Muscle layer of colon (tissue), 2 donors: ENCODE measurements at regions not wholly inside any gene's neighbourhood (a gene's known extent, or its start where the extent isn't known, plus 50 kb on each side); places are given as distances from the start of the nearest gene placed in this dataset.

ENCODE experiments used
- H3K27ac ChIP-seq: one replicate; pipeline ENCODE4 v1.7.0; 2013; ENCODE audit warnings: low read depth, mild to moderate bottlenecking, low read length, moderate library complexity
- H3K27me3 ChIP-seq, 2 donors: one replicate each; pipeline ENCODE4 v1.7.0; 2013; ENCODE audit warnings: low read length in 2 of 2, mild to moderate bottlenecking in 2 of 2; ENCODE audit not compliant: insufficient read depth in 2 of 2, control insufficient read depth in 1 of 2
- H3K36me3 ChIP-seq: one replicate; pipeline ENCODE4 v1.7.0; 2013; ENCODE audit warnings: mild to moderate bottlenecking, low read length; ENCODE audit not compliant: insufficient read depth
- H3K4me1 ChIP-seq: one replicate; pipeline ENCODE4 v1.7.0; 2013; ENCODE audit warnings: mild to moderate bottlenecking, low read length; ENCODE audit not compliant: insufficient read depth
- H3K4me3 ChIP-seq, 2 donors: one replicate each; pipeline ENCODE4 v1.7.0; 2013; ENCODE audit warnings: low read length in 2 of 2, low read depth in 1 of 2, mild to moderate bottlenecking in 1 of 2, moderate library complexity in 1 of 2
- H3K9ac ChIP-seq: one replicate; pipeline ENCODE4 v1.7.0; 2013; ENCODE audit warnings: low read length
- H3K9me3 ChIP-seq: one replicate; pipeline ENCODE4 v1.7.0; 2013; ENCODE audit warnings: mild to moderate bottlenecking, low read length
- donor health status: abdominal sarcoma.
- donor health status: Adenocarcinoma of cecum.

DNA sequence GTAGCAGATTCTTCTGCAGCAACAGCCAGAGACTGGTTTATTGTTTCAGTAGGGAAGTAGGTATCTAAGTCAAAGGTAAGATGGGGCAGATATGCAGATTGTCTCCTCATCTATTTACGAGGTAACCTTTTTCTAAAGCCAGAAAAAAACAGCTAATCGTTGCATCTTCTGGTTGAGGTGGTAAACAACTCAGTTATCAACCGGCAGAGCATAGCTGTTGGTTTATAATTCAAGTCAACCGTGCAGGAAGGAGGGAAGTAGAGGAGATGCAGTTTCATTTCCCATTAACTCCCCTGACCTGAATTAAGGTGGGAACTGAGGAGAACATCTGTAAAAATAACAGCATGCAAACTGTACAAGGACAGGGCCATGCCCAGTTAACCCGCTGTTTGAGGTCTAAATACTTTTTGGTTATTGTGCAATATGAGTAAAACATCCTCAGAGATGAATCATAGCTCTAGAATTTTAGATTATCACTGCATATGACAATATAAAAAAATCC is 156.5 kb upstream of the ITGB1 start:
- Histone ChIP-seq H3K27ac (no peak overlapping the region), H3K4me1 (no peaks in the 10 kb centered on the region), H3K36me3 (no peaks in the 10 kb centered on the region), H3K27me3 (no peaks in the 10 kb centered on the region), H3K4me3 (no peak overlapping the region), H3K9ac (no peak overlapping the region), H3K9me3 (no peaks in the 10 kb centered on the region)

DNA sequence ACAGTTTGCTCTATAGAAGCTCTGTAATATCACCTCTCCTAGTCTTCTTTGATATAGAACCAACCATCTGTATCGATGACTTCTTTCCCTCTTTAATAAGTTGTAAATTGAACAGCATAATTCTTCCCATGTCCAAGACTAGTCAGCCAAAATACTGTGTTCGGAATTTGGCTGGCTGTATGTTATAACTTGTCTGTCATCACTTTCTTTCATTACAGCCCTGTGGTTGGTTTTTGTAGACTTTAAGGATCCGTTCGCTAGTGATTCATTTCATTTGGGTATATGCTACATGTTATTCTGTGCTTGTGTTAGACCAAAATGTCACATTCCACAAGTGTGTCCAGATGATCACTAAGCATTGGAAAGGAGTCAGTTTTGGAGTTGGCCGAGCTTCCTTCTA is 155.4 kb upstream of the ITGB1 start:
- H3K9ac ChIP-seq: no peak overlapping the region
- H3K4me1 ChIP-seq: no peaks in the 10 kb centered on the region
- H3K4me3 ChIP-seq: no peak overlapping the region
- H3K9me3 ChIP-seq: no peaks in the 10 kb centered on the region
- no peaks in the 10 kb centered on the region for H3K27me3 ChIP-seq
- no peak overlapping the region for H3K27ac ChIP-seq
- no peaks in the 10 kb centered on the region for H3K36me3 ChIP-seq

DNA sequence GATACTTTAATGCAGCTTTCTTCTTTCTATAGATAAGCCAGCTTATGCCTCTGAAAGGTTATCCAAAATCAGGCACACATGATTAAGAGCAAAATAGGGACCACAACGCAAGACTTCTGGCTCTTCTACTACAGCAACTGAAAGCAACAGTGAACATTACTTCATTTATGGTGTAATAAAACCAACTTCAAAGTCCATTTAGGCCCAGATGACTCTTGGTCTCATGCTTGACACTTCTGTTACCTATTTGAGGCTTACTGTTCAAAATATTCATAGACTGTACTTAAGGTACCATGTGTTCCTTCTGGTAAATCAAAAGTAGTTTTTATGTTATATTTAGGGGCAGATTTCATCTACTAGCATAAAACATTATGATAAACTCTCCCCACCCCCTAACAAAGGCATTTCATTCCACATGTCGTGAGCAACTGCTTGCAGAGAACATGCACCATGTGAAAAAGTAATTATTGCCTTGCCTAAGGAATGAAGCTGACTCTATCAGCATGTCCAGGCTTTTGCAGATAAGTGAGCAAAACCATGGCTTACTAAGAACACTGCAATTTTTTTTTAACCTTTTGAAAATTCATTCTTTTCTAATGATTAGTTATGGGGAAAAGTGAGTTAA is 154.9 kb upstream of the ITGB1 start:
- H3K9me3 ChIP-seq: no peaks in the 10 kb centered on the region
- H3K27ac ChIP-seq: no peak overlapping the region
- H3K4me3 ChIP-seq: no peak overlapping the region
- H3K4me1 ChIP-seq: no peaks in the 10 kb centered on the region
- H3K9ac ChIP-seq: no peak overlapping the region
- H3K36me3 ChIP-seq: no peaks in the 10 kb centered on the region
- no peaks in the 10 kb centered on the region for H3K27me3 ChIP-seq

DNA sequence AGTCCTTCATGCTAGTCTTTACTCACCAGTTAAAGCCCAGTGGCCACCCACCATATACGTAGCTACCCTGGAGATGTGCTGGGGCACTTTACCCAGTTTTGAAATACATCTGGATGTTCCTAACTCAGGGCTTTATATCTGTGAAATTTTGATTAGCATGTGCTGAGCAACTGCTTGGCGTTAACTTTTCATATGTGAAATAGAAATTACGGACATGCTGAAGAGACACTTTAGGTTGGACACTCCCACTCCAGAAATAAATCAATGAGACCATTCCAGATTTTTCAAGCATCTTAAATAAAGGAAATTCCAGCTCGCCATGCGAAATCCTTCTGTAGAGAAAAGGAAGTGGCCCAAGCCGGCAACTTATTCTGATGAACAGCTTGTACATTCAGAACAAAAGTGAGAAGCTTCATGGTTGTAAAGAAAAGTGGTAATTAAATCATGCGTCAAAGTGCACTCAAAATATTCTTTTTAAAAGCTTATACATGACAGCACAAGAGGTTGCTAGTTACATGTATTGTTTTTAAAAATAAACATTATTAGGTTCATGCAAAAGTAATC is 153.5 kb upstream of the ITGB1 start:
- Histone ChIP-seq H3K4me1 (no peaks in the 10 kb centered on the region), H3K9ac (no peak overlapping the region), H3K9me3 (no peaks in the 10 kb centered on the region), H3K4me3 (no peak overlapping the region), H3K27me3 (no peaks in the 10 kb centered on the region), H3K27ac (no peak overlapping the region), H3K36me3 (no peaks in the 10 kb centered on the region)

DNA sequence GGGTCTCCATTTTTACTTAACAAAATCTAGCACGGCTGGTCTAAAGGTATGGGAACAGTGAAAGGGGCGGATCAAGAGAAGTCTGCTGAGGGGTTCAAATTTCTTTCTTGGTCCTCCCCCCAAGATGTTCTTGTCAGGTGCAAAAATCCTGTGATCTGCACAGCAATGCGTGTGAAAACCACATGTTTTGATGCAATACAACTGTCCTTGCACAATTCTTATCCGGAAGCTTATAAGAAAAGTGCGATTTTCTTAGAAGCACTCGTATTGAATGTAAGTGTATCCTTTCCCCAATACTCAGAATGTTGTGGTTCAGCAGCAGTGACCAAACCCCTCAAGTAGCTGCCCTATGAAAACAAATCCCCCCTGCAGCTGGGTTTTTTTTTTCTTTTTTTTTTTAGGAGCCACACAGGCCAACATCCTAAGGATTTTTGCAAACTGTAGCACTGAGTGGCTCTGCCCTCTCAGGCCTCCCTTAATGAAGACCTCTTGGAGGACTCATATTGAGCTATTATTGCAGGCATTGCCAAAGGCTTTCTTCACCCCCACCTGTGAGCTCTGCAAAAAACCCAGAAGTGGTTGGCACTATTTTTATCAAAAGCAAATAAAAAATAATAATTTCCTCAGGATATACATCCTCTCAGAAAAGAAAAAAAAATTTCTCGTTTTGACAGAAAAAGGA is 151.9 kb upstream of the ITGB1 start:
- no peaks in the 10 kb centered on the region for H3K4me1 ChIP-seq
- no peaks in the 10 kb centered on the region for H3K36me3 ChIP-seq
- no peaks in the 10 kb centered on the region for H3K27me3 ChIP-seq
- no peaks in the 10 kb centered on the region for H3K9me3 ChIP-seq
- H3K9ac ChIP-seq: no peak overlapping the region
- no peak overlapping the region for H3K27ac ChIP-seq
- no peak overlapping the region for H3K4me3 ChIP-seq

DNA sequence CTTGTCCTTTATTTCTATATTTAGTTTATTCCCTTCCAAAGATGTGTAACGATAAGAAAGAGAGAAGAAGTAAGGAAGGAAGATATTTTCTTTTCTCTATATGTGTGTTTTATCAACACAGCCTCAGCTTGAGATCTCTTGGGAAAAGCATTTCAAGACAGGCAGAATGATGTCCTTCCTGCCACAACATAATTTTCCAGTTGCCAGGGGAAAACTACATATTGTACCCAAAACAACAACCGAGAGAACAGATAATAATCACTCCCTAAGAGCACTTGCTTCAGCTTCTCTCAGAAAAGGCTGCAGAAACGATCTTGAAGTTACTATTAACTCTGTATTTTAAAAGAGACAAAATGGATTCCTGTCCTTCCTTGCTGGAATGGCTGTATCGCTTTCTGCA is 151.4 kb upstream of the ITGB1 start:
- Histone ChIP-seq H3K4me3 (no peak overlapping the region), H3K36me3 (no peaks in the 10 kb centered on the region), H3K9me3 (no peaks in the 10 kb centered on the region), H3K27ac (no peak overlapping the region), H3K27me3 (no peaks in the 10 kb centered on the region), H3K9ac (no peak overlapping the region), H3K4me1 (no peaks in the 10 kb centered on the region)

DNA sequence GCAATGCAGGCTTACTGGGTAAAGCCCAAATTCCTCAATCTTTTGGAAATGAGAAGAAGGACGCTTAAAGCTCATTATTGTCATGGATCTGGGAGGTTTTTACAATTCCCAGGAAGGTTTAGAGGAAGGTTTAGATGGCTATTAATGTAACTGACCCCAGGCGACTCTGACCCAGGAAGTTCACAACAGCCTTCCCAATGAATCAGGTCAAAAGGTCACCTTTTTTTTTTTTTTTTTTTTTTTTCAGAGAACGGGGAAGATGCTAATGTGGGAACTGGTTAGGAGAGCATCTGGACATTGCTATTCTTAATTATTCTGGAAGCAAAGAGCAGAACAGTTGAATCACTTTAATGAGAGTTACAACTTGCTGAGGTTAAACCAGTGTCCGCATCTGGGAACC is 149.9 kb upstream of the ITGB1 start:
- Histone ChIP-seq H3K4me1 (no peaks in the 10 kb centered on the region), H3K4me3 (no peak overlapping the region), H3K27me3 (no peaks in the 10 kb centered on the region), H3K9me3 (no peaks in the 10 kb centered on the region), H3K27ac (no peak overlapping the region), H3K36me3 (no peaks in the 10 kb centered on the region), H3K9ac (no peak overlapping the region)

DNA sequence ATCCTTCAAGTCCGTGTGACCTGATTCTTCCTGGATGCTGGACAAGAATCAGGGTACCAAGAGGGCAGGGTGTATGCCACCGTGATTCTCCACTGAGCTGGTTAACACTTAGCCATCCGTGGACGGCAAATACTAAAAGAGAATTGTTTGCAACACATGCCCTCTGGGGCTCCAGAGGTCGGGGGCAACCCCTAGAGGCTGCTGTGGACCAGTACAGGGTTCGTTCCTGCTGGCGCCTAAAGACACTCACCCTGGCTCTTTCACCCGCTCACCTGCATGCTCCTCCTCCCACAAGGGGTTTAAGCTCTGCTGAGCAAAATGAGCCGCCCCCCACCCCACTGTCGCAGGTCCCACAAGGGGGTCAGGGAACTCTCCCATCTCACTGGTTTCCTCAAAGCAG is 148.7 kb upstream of the ITGB1 start:
- Histone ChIP-seq H3K27ac (no peak overlapping the region), H3K4me3 (no peak overlapping the region), H3K27me3 (no peaks in the 10 kb centered on the region), H3K4me1 (no peaks in the 10 kb centered on the region), H3K9me3 (no peaks in the 10 kb centered on the region), H3K36me3 (no peaks in the 10 kb centered on the region), H3K9ac (no peak overlapping the region)

DNA sequence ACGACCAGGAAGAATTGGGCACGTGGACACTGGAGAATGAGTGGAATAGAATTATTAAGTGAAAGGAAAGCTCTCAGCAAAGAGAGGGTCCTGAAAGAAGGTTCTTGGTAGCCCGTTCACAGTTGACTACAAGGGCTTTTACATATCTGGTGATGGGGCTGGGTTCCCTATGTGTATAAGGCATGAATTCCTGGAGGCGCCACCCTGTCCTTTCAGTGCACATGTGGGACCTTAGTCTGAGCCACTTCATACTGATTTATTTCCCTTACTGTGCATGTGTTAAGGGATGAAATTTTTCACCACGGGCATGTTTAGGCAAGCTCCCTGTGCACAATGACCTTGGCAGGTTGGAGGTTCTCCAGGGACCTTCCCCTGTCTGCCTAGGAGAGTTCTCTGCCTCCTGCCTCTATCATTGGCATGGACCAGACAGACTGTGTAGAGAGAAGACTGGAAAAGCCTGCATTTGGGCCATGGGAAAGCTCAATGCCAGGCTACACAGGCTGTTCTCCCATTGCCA is 145.9 kb upstream of the ITGB1 start:
- no peaks in the 10 kb centered on the region for H3K36me3 ChIP-seq
- H3K9me3 ChIP-seq: no peaks in the 10 kb centered on the region
- no peak overlapping the region for H3K4me3 ChIP-seq
- H3K27ac ChIP-seq: no peak overlapping the region
- H3K9ac ChIP-seq: no peak overlapping the region
- H3K27me3 ChIP-seq: no peaks in the 10 kb centered on the region
- H3K4me1 ChIP-seq: no peaks in the 10 kb centered on the region

DNA sequence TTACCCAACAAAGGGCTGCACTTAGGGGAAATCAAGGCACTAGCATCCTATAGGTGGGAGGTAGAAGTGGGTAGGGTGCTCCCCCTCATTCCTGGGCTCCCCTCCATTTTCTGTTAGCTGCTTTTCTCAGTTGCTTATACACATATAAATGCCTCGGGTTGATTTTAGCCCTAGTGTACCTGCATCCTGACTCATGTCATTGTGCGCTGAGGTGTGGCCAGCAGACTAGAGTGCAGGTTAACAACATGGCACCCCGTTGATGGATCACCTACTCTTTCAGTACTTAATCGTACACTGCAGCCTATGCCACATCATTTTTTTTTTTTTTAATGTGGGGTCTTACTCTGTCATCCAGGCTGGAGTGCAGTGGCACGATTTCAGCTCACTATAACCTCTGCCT is 144.0 kb upstream of the ITGB1 start:
- no peak overlapping the region for H3K4me3 ChIP-seq
- H3K9ac ChIP-seq: no peak overlapping the region
- no peak overlapping the region for H3K27ac ChIP-seq
- no peaks in the 10 kb centered on the region for H3K4me1 ChIP-seq
- no peaks in the 10 kb centered on the region for H3K36me3 ChIP-seq
- no peaks in the 10 kb centered on the region for H3K27me3 ChIP-seq
- no peaks in the 10 kb centered on the region for H3K9me3 ChIP-seq

DNA sequence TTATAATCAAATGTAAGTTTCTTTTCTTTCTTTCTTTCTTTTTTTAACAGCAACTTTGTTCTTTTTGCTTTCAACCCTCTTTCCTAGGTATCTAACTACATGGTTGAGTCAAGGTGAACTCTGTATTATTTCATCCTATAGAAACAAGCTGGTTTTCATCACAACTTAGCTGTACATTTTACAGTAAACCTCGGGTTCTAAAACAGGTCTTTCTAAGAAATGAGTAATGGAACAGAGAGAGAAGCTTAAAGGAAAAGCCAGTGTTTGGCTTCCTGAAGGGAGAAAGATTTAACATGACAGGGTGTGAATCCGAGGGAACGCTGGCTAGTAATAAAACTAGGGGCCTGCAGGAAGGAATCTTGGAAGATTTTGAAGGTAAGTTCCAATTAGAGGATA is 143.4 kb upstream of the ITGB1 start:
- Histone ChIP-seq H3K4me1 (no peaks in the 10 kb centered on the region), H3K9ac (no peak overlapping the region), H3K9me3 (no peaks in the 10 kb centered on the region), H3K4me3 (no peak overlapping the region), H3K27ac (no peak overlapping the region), H3K27me3 (no peaks in the 10 kb centered on the region), H3K36me3 (no peaks in the 10 kb centered on the region)
